ENCODE measurements at regions not wholly inside any gene's neighbourhood (a gene's known extent, or its start where the extent isn't known, plus 50 kb on each side); places are given as distances from the start of the nearest gene placed in this dataset.

GRCh38 chr2:94939349-94939748, 68.1 kb downstream of the TEKT4 start:
- H3K27ac ChIP-seq (ENCODE audit: low read length): no peak overlapping the region
- H3K36me3 ChIP-seq (ENCODE audit: control insufficient read depth, insufficient read depth, low read length): no peaks in the 10 kb centered on the region
- no CpG with 5 or more reads among the region's 5 CpGs for WGBS (ENCODE audit: insufficient coverage)
- H3K27me3 ChIP-seq (ENCODE audit: control insufficient read depth, insufficient read depth, low read length): no peaks in the 10 kb centered on the region
- H3K4me1 ChIP-seq (ENCODE audit: control insufficient read depth, insufficient read depth, low read length): no peaks in the 10 kb centered on the region
- DNase-seq: no peak
- no peak overlapping the region for H3K4me3 ChIP-seq (ENCODE audit: low read length)
- H3K9me3 ChIP-seq (replicated peaks; ENCODE audit: control insufficient read depth, low read depth, low read length): no peaks in the 10 kb centered on the region

GRCh38 chr2:94947097-94948016, 76.1 kb downstream of the TEKT4 start:
- H3K4me3 ChIP-seq (ENCODE audit: low read length): no peak overlapping the region
- no peaks in the 10 kb centered on the region for H3K9me3 ChIP-seq (replicated peaks; ENCODE audit: control insufficient read depth, low read depth, low read length)
- no peaks in the 10 kb centered on the region for H3K4me1 ChIP-seq (ENCODE audit: control insufficient read depth, insufficient read depth, low read length)
- WGBS (ENCODE audit: insufficient coverage): 88% methylated on average over 18 of the region's 34 CpGs
- H3K27me3 ChIP-seq (ENCODE audit: control insufficient read depth, insufficient read depth, low read length): no peaks in the 10 kb centered on the region
- H3K36me3 ChIP-seq (ENCODE audit: control insufficient read depth, insufficient read depth, low read length): no peaks in the 10 kb centered on the region
- DNase-seq: no peak
- H3K27ac ChIP-seq (ENCODE audit: low read length): no peak overlapping the region

GRCh38 chr2:94955702-94956101, 69.8 kb upstream of the MAL start:
- DNase-seq: no peak
- WGBS (ENCODE audit: insufficient coverage): 61% methylated on average over 3 of the region's 4 CpGs
- H3K4me3 ChIP-seq (ENCODE audit: low read length): no peak overlapping the region
- H3K4me1 ChIP-seq (ENCODE audit: control insufficient read depth, insufficient read depth, low read length): no peaks in the 10 kb centered on the region
- peaks cover 11% of the 10 kb centered on the region for H3K27me3 ChIP-seq (ENCODE audit: control insufficient read depth, insufficient read depth, low read length)
- H3K36me3 ChIP-seq (ENCODE audit: control insufficient read depth, insufficient read depth, low read length): no peaks in the 10 kb centered on the region
- H3K27ac ChIP-seq (ENCODE audit: low read length): no peak overlapping the region
- no peaks in the 10 kb centered on the region for H3K9me3 ChIP-seq (replicated peaks; ENCODE audit: control insufficient read depth, low read depth, low read length)

- H3K36me3 ChIP-seq (ENCODE audit: control insufficient read depth, insufficient read depth, low read length): no peaks in the 10 kb centered on the region
- no peak overlapping the region for H3K27ac ChIP-seq (ENCODE audit: low read length)
- H3K27me3 ChIP-seq (ENCODE audit: control insufficient read depth, insufficient read depth, low read length): peaks cover 13% of the 10 kb centered on the region
- peak; percentile 25 for DNase-seq
- no peak overlapping the region for H3K4me3 ChIP-seq (ENCODE audit: low read length)
- no CpG with 5 or more reads among the region's 6 CpGs for WGBS (ENCODE audit: insufficient coverage)
- no peaks in the 10 kb centered on the region for H3K4me1 ChIP-seq (ENCODE audit: control insufficient read depth, insufficient read depth, low read length)
- H3K9me3 ChIP-seq (replicated peaks; ENCODE audit: control insufficient read depth, low read depth, low read length): no peaks in the 10 kb centered on the region
Measured at GRCh38 chr2:94956797-94957391, 68.6 kb upstream of the MAL start.

- no peak overlapping the region for H3K27ac ChIP-seq (ENCODE audit: low read length)
- no peak for DNase-seq
- WGBS (ENCODE audit: insufficient coverage): no CpG with 5 or more reads among the region's 3 CpGs
- no peaks in the 10 kb centered on the region for H3K9me3 ChIP-seq (replicated peaks; ENCODE audit: control insufficient read depth, low read depth, low read length)
- H3K4me1 ChIP-seq (ENCODE audit: control insufficient read depth, insufficient read depth, low read length): no peaks in the 10 kb centered on the region
- H3K27me3 ChIP-seq (ENCODE audit: control insufficient read depth, insufficient read depth, low read length): peaks cover 13% of the 10 kb centered on the region
- H3K36me3 ChIP-seq (ENCODE audit: control insufficient read depth, insufficient read depth, low read length): no peaks in the 10 kb centered on the region
- no peak overlapping the region for H3K4me3 ChIP-seq (ENCODE audit: low read length)
Measured at GRCh38 chr2:94958245-94958644, 67.3 kb upstream of the MAL start.

GRCh38 chr2:94960266-94960665, 65.2 kb upstream of the MAL start:
- WGBS (ENCODE audit: insufficient coverage): 78% methylated on average over 2 of the region's 2 CpGs
- no peak for DNase-seq
- no peaks in the 10 kb centered on the region for H3K36me3 ChIP-seq (ENCODE audit: control insufficient read depth, insufficient read depth, low read length)
- H3K4me1 ChIP-seq (ENCODE audit: control insufficient read depth, insufficient read depth, low read length): no peaks in the 10 kb centered on the region
- no peak overlapping the region for H3K27ac ChIP-seq (ENCODE audit: low read length)
- no peak overlapping the region for H3K4me3 ChIP-seq (ENCODE audit: low read length)
- no peaks in the 10 kb centered on the region for H3K9me3 ChIP-seq (replicated peaks; ENCODE audit: control insufficient read depth, low read depth, low read length)
- peaks cover 11% of the 10 kb centered on the region for H3K27me3 ChIP-seq (ENCODE audit: control insufficient read depth, insufficient read depth, low read length)

GRCh38 chr2:94960751-94961150, 64.8 kb upstream of the MAL start:
- Histone ChIP-seq H3K4me3 (ENCODE audit: low read length) (no peak overlapping the region), H3K27me3 (ENCODE audit: control insufficient read depth, insufficient read depth, low read length) (peaks cover 11% of the 10 kb centered on the region), H3K27ac (ENCODE audit: low read length) (no peak overlapping the region), H3K4me1 (ENCODE audit: control insufficient read depth, insufficient read depth, low read length) (no peaks in the 10 kb centered on the region), H3K36me3 (ENCODE audit: control insufficient read depth, insufficient read depth, low read length) (no peaks in the 10 kb centered on the region), H3K9me3 (replicated peaks; ENCODE audit: control insufficient read depth, low read depth, low read length) (no peaks in the 10 kb centered on the region)
- 56% methylated on average over 2 of the region's 4 CpGs for WGBS (ENCODE audit: insufficient coverage)
- no peak for DNase-seq

GRCh38 chr2:94964193-94964592, 61.3 kb upstream of the MAL start:
- H3K36me3 ChIP-seq (ENCODE audit: control insufficient read depth, insufficient read depth, low read length): no peaks in the 10 kb centered on the region
- no peak for DNase-seq
- H3K27me3 ChIP-seq (ENCODE audit: control insufficient read depth, insufficient read depth, low read length): peaks cover 6% of the 10 kb centered on the region
- no peak overlapping the region for H3K4me3 ChIP-seq (ENCODE audit: low read length)
- no peaks in the 10 kb centered on the region for H3K9me3 ChIP-seq (replicated peaks; ENCODE audit: control insufficient read depth, low read depth, low read length)
- no peaks in the 10 kb centered on the region for H3K4me1 ChIP-seq (ENCODE audit: control insufficient read depth, insufficient read depth, low read length)
- WGBS (ENCODE audit: insufficient coverage): 66% methylated on average over 5 of the region's 5 CpGs
- H3K27ac ChIP-seq (ENCODE audit: low read length): no peak overlapping the region

- Histone ChIP-seq H3K4me3 (ENCODE audit: low read length) (no peak overlapping the region), H3K4me1 (ENCODE audit: control insufficient read depth, insufficient read depth, low read length) (no peaks in the 10 kb centered on the region), H3K9me3 (replicated peaks; ENCODE audit: control insufficient read depth, low read depth, low read length) (no peaks in the 10 kb centered on the region), H3K36me3 (ENCODE audit: control insufficient read depth, insufficient read depth, low read length) (no peaks in the 10 kb centered on the region), H3K27ac (ENCODE audit: low read length) (no peak overlapping the region), H3K27me3 (ENCODE audit: control insufficient read depth, insufficient read depth, low read length) (peaks cover 7% of the 10 kb centered on the region)
- DNase-seq: no peak
- WGBS (ENCODE audit: insufficient coverage): no CpG with 5 or more reads among the region's 1 CpG
Measured at GRCh38 chr2:94966689-94967088, 58.8 kb upstream of the MAL start.

- 50% methylated on average over 2 of the region's 4 CpGs for WGBS (ENCODE audit: insufficient coverage)
- H3K27me3 ChIP-seq (ENCODE audit: control insufficient read depth, insufficient read depth, low read length): peaks cover 7% of the 10 kb centered on the region
Measured at GRCh38 chr2:94970353-94970752, 55.2 kb upstream of the MAL start.

More at GRCh38 chr2:94970353-94970752, 55.2 kb upstream of the MAL start:
- no peaks in the 10 kb centered on the region for H3K9me3 ChIP-seq (replicated peaks; ENCODE audit: control insufficient read depth, low read depth, low read length)
- DNase-seq: no peak
- no peaks in the 10 kb centered on the region for H3K36me3 ChIP-seq (ENCODE audit: control insufficient read depth, insufficient read depth, low read length)
- no peak overlapping the region for H3K27ac ChIP-seq (ENCODE audit: low read length)
- no peak overlapping the region for H3K4me3 ChIP-seq (ENCODE audit: low read length)
- no peaks in the 10 kb centered on the region for H3K4me1 ChIP-seq (ENCODE audit: control insufficient read depth, insufficient read depth, low read length)

Measured in muscle of leg (tissue), 3 donors.